Adipocyte (in vitro differentiated cells): ENCODE measurements at regions not wholly inside any gene's neighbourhood (a gene's known extent, or its start where the extent isn't known, plus 50 kb on each side); places are given as distances from the start of the nearest gene placed in this dataset.

ENCODE experiments used
- DNase-seq: peaks from one replicate; pipeline ENCODE4 v3.0.0-alpha.2; 2015; ENCODE audit warnings: low read depth
- H3K27me3 ChIP-seq: replicated peaks from 2 replicates; pipeline ENCODE4 v1.7.0; 2013; ENCODE audit warnings: mild to moderate bottlenecking, low read length, moderate library complexity; ENCODE audit not compliant: control insufficient read depth, insufficient read depth
- H3K36me3 ChIP-seq: 2 replicates; pipeline ENCODE4 v1.7.0; 2013; ENCODE audit warnings: low read length, mild to moderate bottlenecking, moderate library complexity; ENCODE audit not compliant: control insufficient read depth, insufficient read depth, severe bottlenecking
- H3K4me1 ChIP-seq: 2 replicates; pipeline ENCODE4 v1.7.0; 2013; ENCODE audit warnings: mild to moderate bottlenecking, low read length, moderate library complexity; ENCODE audit not compliant: control insufficient read depth, insufficient read depth
- H3K4me3 ChIP-seq: 2 replicates; pipeline ENCODE4 v1.7.0; 2013; ENCODE audit warnings: mild to moderate bottlenecking, low read length, moderate library complexity
- H3K9ac ChIP-seq: 2 replicates; pipeline ENCODE4 v1.7.0; 2013; ENCODE audit warnings: mild to moderate bottlenecking, low read length, moderate library complexity
- H3K9me3 ChIP-seq: 2 replicates; pipeline ENCODE4 v1.7.0; 2013; ENCODE audit warnings: mild to moderate bottlenecking, low read length, moderate library complexity; ENCODE audit not compliant: control insufficient read depth

DNA sequence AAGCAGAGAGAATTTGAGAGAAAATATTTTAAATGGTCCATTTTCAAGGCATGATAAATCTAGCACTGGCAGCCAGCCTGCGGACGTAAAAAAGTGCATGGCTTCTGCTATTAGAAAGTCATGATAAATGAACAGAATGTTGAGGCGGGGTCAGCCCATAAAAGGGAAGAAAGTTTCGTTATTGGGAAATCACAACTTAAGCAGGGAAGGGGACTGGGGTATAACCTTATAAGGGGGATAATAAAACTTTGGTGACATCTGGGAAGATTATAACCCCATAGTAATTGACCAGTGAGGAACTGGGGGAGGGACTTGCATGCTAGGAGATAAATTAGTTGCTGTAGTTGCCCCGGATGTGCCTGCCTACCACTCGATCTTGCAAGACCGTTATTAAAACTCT lies 88.4 kb upstream of the PLSCR4 start:
- H3K9me3 ChIP-seq = no peaks in the 10 kb centered on the region
- no peaks in the 10 kb centered on the region for H3K27me3 ChIP-seq
- no peak overlapping the region for H3K9ac ChIP-seq
- no peak overlapping the region for H3K4me3 ChIP-seq
- H3K4me1 ChIP-seq = peaks cover 8% of the 10 kb centered on the region
- DNase-seq = no peak
- H3K36me3 ChIP-seq = no peaks in the 10 kb centered on the region

DNA sequence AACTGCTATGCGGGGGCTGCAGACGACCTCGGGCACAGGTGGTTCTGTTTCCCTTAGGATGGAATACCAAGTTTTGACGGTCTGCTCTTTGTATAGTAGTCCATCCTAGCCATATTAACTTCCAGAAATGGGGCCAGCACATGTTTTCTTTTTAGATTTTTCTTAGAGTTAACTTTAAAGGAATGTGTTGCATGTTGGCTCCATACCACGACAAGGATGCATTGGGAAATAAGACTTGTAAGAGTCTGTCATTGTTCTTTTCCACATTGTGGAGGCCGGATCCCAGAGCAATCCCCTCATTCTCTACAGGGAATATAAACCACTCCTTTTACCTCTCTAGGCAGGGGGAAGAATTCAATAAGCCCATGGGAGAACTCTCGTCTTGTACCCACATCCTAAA lies 87.1 kb upstream of the PLSCR4 start:
- H3K9ac ChIP-seq = no peak overlapping the region
- H3K9me3 ChIP-seq = no peaks in the 10 kb centered on the region
- peaks cover 5% of the 10 kb centered on the region for H3K4me1 ChIP-seq
- no peaks in the 10 kb centered on the region for H3K36me3 ChIP-seq
- DNase-seq = peak; percentile 50
- no peaks in the 10 kb centered on the region for H3K27me3 ChIP-seq
- H3K4me3 ChIP-seq = no peak overlapping the region

DNA sequence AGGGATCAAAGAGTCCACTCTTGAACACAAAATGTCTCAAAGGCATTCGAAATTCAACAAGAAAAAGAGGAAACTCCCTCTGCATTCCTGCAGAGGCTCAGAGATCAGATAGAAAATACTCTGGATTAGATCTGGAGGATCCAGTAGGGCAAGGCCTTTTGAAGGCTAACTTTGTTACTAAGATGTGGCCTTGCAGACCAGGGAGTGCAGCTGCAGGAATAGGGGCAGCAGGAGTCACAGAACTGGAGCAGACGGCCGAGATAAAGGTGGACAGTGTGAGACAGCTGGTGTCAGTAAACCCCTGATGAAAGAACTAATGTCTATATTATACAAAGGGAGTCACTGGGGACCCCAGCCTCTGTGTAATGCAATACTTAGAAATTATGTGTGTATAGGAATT lies 84.5 kb upstream of the PLSCR4 start:
- Histone ChIP-seq H3K4me3 (no peak overlapping the region), H3K9ac (no peak overlapping the region), H3K36me3 (no peaks in the 10 kb centered on the region), H3K9me3 (no peaks in the 10 kb centered on the region), H3K27me3 (no peaks in the 10 kb centered on the region), H3K4me1 (no peaks in the 10 kb centered on the region)
- no peak for DNase-seq

DNA sequence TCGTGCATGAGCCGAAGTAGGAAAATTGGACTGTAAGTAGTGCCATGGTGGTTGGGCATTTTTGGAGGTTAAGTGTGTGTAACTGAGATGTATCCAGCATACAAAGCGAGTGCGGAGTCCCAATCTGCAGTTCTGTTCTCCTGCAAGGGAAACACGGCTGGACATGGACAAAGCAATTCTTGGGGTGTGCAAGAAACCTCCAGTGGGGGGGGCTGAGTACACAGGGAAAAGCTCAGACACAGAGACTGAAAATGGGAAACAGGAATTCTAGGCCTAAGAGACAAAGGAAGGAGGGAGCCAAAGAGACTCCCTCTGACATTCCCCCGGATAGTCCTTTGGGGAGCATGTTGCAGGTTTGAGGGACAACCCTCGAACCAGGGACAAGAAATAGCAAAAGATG lies 83.2 kb upstream of the PLSCR4 start:
- Histone ChIP-seq H3K36me3 (no peaks in the 10 kb centered on the region), H3K9ac (no peak overlapping the region), H3K4me3 (no peak overlapping the region), H3K4me1 (no peaks in the 10 kb centered on the region), H3K27me3 (no peaks in the 10 kb centered on the region), H3K9me3 (no peaks in the 10 kb centered on the region)
- DNase-seq = peak; percentile 76

DNA sequence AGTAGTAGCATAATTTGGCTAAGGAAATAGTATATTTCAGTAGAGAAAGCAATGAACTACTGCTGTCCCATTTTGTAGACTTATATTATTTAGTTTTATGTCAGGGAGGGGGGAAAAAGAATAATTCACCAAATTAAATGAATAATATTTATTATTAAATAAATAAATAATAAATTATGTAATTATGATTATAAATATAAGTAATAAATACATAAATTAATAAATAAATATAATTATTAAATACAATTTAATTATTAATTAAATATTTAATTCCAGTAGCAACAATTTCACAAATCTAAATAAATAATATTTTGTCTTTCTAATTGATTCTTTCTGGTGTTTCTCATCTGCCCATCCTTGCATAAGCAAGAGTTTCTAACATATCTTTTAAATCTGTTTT lies 81.1 kb upstream of the PLSCR4 start:
- H3K36me3 ChIP-seq = no peaks in the 10 kb centered on the region
- DNase-seq = no peak
- H3K27me3 ChIP-seq = no peaks in the 10 kb centered on the region
- no peak overlapping the region for H3K9ac ChIP-seq
- H3K9me3 ChIP-seq = no peaks in the 10 kb centered on the region
- H3K4me1 ChIP-seq = no peaks in the 10 kb centered on the region
- no peak overlapping the region for H3K4me3 ChIP-seq

DNA sequence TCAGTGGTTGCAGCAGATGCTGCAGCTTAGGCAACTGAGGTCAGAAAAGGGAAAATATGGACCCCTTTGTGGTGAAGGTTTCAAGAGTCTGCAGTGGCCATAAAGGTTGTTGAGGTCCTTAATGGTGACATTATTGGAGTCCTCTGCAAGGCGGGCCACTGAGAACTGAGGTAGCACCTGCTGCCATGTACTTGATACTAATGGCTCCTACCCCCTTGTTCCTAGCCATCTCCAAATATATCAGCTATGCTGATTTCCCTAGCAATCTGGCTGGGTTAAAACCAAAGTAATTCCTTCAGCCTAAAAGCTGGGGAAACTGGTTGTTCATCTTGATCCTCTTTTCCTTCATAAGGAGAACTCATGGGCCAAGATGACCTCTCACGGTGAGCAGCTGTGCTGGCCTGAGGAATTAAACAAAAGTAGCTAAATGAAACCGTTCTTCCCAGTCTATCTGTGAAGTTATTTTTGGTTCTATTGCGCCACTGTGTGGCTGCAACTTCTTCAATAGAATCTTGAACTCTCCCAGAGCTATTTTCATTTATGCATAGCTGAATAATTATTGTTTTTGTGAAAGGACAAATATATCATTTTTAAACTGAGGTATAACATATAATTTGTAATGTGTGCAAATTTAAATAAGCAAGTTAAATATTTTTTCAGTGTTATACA lies 76.1 kb upstream of the PLSCR4 start:
- H3K4me3 ChIP-seq = no peak overlapping the region
- peak; percentile 84 for DNase-seq
- peaks cover 6% of the 10 kb centered on the region for H3K4me1 ChIP-seq
- H3K9ac ChIP-seq = no peak overlapping the region
- H3K9me3 ChIP-seq = no peaks in the 10 kb centered on the region
- H3K27me3 ChIP-seq = no peaks in the 10 kb centered on the region
- no peaks in the 10 kb centered on the region for H3K36me3 ChIP-seq

DNA sequence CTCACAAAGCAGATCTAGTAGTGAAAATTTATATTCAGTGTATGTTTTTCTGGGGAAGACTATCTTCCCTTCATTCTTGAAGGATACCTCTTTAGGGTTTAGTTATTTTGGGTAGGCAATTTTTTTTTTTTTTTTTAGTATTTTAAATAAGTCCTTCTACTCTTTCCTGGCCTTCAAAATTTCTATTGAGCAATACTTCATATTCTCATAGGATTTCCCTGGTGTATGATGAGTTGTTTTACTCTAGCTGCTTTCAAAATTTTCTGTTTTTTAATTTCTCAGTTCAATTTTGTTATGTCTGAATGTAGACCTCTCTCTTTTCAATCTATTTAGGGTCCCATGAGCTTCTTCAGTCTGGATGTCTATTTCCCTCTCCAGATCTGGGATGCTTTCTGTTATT lies 74.3 kb upstream of the PLSCR4 start:
- H3K27me3 ChIP-seq = no peaks in the 10 kb centered on the region
- no peaks in the 10 kb centered on the region for H3K9me3 ChIP-seq
- H3K4me3 ChIP-seq = no peak overlapping the region
- H3K36me3 ChIP-seq = no peaks in the 10 kb centered on the region
- peaks cover 6% of the 10 kb centered on the region for H3K4me1 ChIP-seq
- peak overlapping the region; percentile 52 for H3K9ac ChIP-seq
- peak; percentile 41 for DNase-seq

DNA sequence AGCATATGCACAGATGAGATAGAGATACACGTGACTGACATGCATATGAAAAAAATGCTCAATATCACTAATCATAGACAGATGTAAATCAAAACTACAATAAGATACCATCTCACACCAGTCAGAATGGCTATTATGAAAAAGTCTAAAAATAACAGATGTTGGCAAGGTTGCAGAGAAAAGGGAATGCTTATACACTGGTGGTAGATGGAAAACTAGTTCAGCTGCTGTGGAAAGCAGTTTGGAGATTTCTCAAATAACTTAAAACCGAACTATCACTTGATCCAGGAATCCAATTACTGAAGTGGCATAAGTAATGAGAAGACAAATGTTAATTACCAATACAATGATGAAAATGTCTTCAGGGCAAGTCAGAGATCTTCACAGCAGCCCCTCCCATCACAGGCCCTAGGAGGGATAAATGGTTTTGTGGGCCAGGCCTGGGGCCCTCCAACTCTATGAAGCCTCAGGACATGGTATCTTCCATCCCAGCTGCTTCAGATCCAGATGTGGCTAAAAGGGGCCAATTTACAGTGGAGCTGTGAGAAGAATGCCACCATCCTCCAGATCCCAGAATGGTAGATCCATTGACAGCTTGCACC lies 71.4 kb upstream of the PLSCR4 start:
- Histone ChIP-seq H3K36me3 (no peaks in the 10 kb centered on the region), H3K4me3 (no peak overlapping the region), H3K9ac (no peak overlapping the region), H3K27me3 (no peaks in the 10 kb centered on the region), H3K9me3 (no peaks in the 10 kb centered on the region), H3K4me1 (peaks cover 6% of the 10 kb centered on the region)
- peak; percentile 47 for DNase-seq

DNA sequence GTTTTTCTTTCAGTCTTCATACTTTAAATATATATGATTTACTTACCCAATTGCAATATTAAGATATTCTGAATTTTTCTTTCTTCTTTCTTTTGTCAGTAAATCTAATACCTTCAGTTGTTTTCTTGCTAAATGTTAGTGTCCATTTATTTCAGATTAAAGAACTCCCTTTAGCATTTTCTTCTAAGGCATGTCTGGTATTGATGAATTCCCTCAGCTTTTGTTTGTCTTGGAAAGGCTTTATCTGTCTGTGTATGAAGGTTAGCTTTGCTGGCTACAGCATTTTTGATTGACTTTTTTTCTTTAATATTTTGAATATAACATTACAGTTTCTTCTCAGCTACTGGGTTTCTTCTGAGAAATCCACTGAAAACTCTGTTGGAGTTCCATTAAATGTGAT lies 64.0 kb upstream of the PLSCR4 start:
- no peaks in the 10 kb centered on the region for H3K36me3 ChIP-seq
- H3K9me3 ChIP-seq = peaks cover 10% of the 10 kb centered on the region
- peaks cover 28% of the 10 kb centered on the region for H3K4me1 ChIP-seq
- peak; percentile 32 for DNase-seq
- H3K27me3 ChIP-seq = no peaks in the 10 kb centered on the region
- H3K9ac ChIP-seq = peak overlapping the region; percentile 77
- H3K4me3 ChIP-seq = peak overlapping the region; percentile 67

DNA sequence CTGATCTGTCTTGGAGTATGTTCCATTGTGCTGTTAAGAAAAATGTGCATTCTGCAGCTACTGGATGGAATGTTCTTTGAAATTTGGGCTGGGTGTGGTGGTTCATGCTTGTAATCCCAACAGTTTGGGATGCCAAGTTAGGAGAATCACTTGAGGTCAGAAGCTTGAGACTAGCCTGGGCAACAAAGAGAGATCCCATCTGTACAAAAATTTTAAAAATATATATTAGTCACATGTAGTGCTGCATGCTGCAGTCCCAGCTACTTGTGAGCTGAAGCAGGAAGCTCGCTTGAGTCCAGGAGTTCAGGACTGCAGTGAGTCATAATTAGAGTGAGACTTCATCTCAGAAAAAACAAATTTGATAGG lies 62.8 kb upstream of the PLSCR4 start:
- peak; percentile 85 for DNase-seq
- Histone ChIP-seq H3K9ac (peak overlapping the region; percentile 77), H3K4me1 (peaks cover 33% of the 10 kb centered on the region), H3K4me3 (peak overlapping the region; percentile 67), H3K9me3 (peaks cover 10% of the 10 kb centered on the region), H3K36me3 (no peaks in the 10 kb centered on the region), H3K27me3 (no peaks in the 10 kb centered on the region)

DNA sequence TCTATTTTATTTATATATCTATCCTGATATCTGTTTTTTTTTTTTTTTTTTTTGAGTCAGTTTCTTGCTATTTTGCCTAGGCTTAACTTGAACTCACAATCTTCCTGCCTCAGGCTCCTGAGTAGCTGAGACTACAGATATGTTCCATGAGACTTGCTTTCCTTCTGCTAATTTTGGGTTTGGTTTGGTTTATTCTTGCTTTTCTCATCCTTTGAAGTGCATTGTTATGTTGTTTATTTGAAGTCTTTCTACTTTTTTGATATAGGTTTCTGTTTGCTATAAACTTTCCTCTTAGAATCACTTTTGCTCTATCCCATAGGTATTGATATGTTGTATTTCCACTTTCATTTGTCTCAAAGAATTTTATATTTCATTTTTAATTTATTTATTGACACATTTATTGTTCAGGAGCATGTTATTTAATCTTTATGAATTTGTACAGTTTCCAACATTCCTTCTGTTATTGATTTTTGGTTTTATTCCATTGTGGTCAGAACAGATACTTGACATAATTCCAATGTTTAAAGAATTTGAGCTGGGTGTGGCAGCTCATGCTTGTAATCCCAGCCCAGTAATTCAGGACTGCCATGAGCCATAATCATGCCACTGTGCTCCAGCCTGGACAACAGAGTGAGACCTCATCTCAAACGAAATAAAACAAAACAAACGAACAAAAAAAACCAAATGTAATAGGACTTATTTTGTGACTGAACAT lies 62.3 kb upstream of the PLSCR4 start:
- DNase-seq = peak; percentile 77
- no peaks in the 10 kb centered on the region for H3K27me3 ChIP-seq
- peaks cover 10% of the 10 kb centered on the region for H3K9me3 ChIP-seq
- peaks cover 38% of the 10 kb centered on the region for H3K4me1 ChIP-seq
- peak overlapping the region; percentile 77 for H3K9ac ChIP-seq
- no peak overlapping the region for H3K4me3 ChIP-seq
- no peaks in the 10 kb centered on the region for H3K36me3 ChIP-seq
